ENCODE measurements at regions not wholly inside any gene's neighbourhood (a gene's known extent, or its start where the extent isn't known, plus 50 kb on each side); places are given as distances from the start of the nearest gene placed in this dataset.
"Not testable (repeated sequence)": the region's sequence is repeated elsewhere in the genome, so short reads cannot be mapped to it uniquely, and the experiment has no call there.

DNA sequence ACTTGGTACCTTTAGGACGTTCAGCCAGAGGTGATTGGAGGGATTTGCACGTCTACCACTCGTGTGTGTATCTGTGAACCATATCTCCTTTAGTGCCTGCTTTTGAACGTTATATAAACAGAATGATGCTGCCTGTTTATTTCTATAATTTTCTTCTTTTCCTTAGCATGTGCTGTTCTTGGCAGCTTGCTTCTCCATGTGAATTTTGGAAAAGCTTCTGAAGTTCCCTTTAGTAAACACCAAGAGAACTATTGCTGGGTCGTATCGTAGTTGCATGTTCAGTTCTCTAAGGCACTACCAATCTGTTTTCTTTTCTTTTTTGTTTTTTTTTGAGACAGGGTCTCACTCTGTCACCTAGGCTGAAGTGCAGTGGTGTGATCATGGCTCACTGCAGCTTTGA is 73.8 kb upstream of the FANCC start:
- H2BK20ac ChIP-seq (ENCODE audit: low read depth, low read length); DNase-seq; H3K79me1 ChIP-seq (ENCODE audit: low read depth in 1 of 2, low read length in 2 of 2); H3K14ac ChIP-seq (replicated peaks; ENCODE audit: low read depth, low read length); H2AK9ac ChIP-seq (replicated peaks; ENCODE audit: low read depth, low read length, poor library complexity); H4K8ac ChIP-seq (ENCODE audit: low read depth in 2 of 2, low read length in 2 of 2); H3K9ac ChIP-seq (ENCODE audit: low read depth, low read length); H4K5ac ChIP-seq (ENCODE audit: low read depth, low read length); H3K23ac ChIP-seq (ENCODE audit: low read depth, low read length); H3K4me2 ChIP-seq (ENCODE audit: low read depth, low read length); H3K4ac ChIP-seq (ENCODE audit: low read depth, low read length); ATAC-seq (ENCODE audit: low read depth); H3K18ac ChIP-seq (ENCODE audit: low read depth, low read length); H4K20me1 ChIP-seq (ENCODE audit: insufficient read depth, low read length); H4K91ac ChIP-seq (ENCODE audit: insufficient read depth, low read depth, low read length); H3K36me3 ChIP-seq (ENCODE audit: control insufficient read depth, insufficient read depth, low read length); H3K27me3 ChIP-seq (ENCODE audit: control insufficient read depth, insufficient read depth, low read length); H2AK5ac ChIP-seq (ENCODE audit: low read depth, low read length); H3K4me3 ChIP-seq (ENCODE audit: insufficient read depth, low read depth, low read length); H2BK5ac ChIP-seq (ENCODE audit: low read depth, low read length, poor library complexity, severe bottlenecking); H2BK120ac ChIP-seq (ENCODE audit: low read depth, low read length); H3K56ac ChIP-seq (ENCODE audit: extremely low read depth, insufficient read depth, low read length); H3K27ac ChIP-seq (ENCODE audit: insufficient read depth, low read length); intact Hi-C loops (cut with micrococcal nuclease); H2BK15ac ChIP-seq (ENCODE audit: low read depth, low read length); H3K9me3 ChIP-seq (ENCODE audit: control insufficient read depth, insufficient read depth, low read length); in situ Hi-C loops (cut with MboI; ENCODE audit: low sequenced_read_pairs); BruUV-seq (replicated peaks); dilution Hi-C loops (cut with HindIII; ENCODE audit: low sequenced_read_pairs, unreplicated experiment); H2AFZ ChIP-seq (replicated peaks; ENCODE audit: low read length, poor library complexity); H3K9me1 ChIP-seq (ENCODE audit: insufficient read depth, low read length); H3K4me1 ChIP-seq (ENCODE audit: control insufficient read depth, insufficient read depth, low read length): not testable (repeated sequence)
- ChIA-PET POLR2A (ENCODE audit: unreplicated experiment) (interaction anchor here (0.7 kb wide), 1 partner anchor 9 kb away, joined by 6 read pairs; no protein-coding TSS in a partner anchor), CTCF (interaction anchor here (1.8 kb wide), 1 partner anchor 8 kb away, joined by 4 read pairs; no protein-coding TSS in a partner anchor)
- WGBS, 2 experiments (ENCODE audit: extremely low coverage in 2 of 2, insufficient read length in 1 of 2), result no CpG with 5 or more reads among the region's 6 CpGs
